Endodermal cell (in vitro differentiated cells): ENCODE measurements at regions not wholly inside any gene's neighbourhood (a gene's known extent, or its start where the extent isn't known, plus 50 kb on each side); places are given as distances from the start of the nearest gene placed in this dataset.

Source experiments
- DNase-seq: peaks from one replicate; pipeline ENCODE4 v3.0.0-alpha.2; 2017
- H3K27ac ChIP-seq: 2 replicates; pipeline ENCODE4 v1.5.1; 2013; ENCODE audit warnings: mild to moderate bottlenecking, low read depth, low read length, moderate library complexity
- H3K27me3 ChIP-seq: 2 replicates; pipeline ENCODE4 v1.6.1; 2013; ENCODE audit warnings: mild to moderate bottlenecking, low read length, moderate library complexity; ENCODE audit not compliant: insufficient read depth, control insufficient read depth, poor library complexity, severe bottlenecking
- H3K36me3 ChIP-seq: 2 replicates; pipeline ENCODE4 v1.7.0; 2013; ENCODE audit warnings: mild to moderate bottlenecking, low read length, moderate library complexity; ENCODE audit not compliant: control insufficient read depth, insufficient read depth
- H3K4me1 ChIP-seq: one replicate; pipeline ENCODE4 v1.7.0; 2013; ENCODE audit warnings: low read length; ENCODE audit not compliant: control insufficient read depth, insufficient read depth
- H3K4me3 ChIP-seq: 2 replicates; pipeline ENCODE4 v1.5.1; 2013; ENCODE audit warnings: mild to moderate bottlenecking, low read length, moderate library complexity
- H3K9ac ChIP-seq: 2 replicates; pipeline ENCODE4 v1.6.1; 2013; ENCODE audit warnings: mild to moderate bottlenecking, low read length, moderate library complexity; ENCODE audit not compliant: poor library complexity, severe bottlenecking; ENCODE audit errors: extremely low read depth
- H3K9me3 ChIP-seq: 2 replicates; pipeline ENCODE4 v1.6.1; 2013; ENCODE audit warnings: mild to moderate bottlenecking, low read length, moderate library complexity; ENCODE audit not compliant: control insufficient read depth
- H3K27ac Mint-ChIP-seq: 2 replicates; pipeline ENCODE4 v1.8.0; 2020; ENCODE audit warnings: mixed read lengths
- H3K27me3 Mint-ChIP-seq: 2 replicates; pipeline ENCODE4 v1.8.0; 2021; ENCODE audit warnings: mild to moderate bottlenecking, mixed read lengths; ENCODE audit not compliant: insufficient read depth
- H3K36me3 Mint-ChIP-seq: 2 replicates; pipeline ENCODE4 v1.8.0; 2020; ENCODE audit warnings: low read depth, mixed read lengths
- H3K4me1 Mint-ChIP-seq: 2 replicates; pipeline ENCODE4 v1.8.0; 2020; ENCODE audit warnings: mixed read lengths
- H3K4me3 Mint-ChIP-seq: 2 replicates; pipeline ENCODE4 v1.8.0; 2020; ENCODE audit warnings: mild to moderate bottlenecking, moderate library complexity, mixed read lengths
- H3K9me3 Mint-ChIP-seq: 2 replicates; pipeline ENCODE4 v1.8.0; 2020; ENCODE audit warnings: mild to moderate bottlenecking, mixed read lengths
- WGBS, 2 experiments: methylation state at CpG; one replicate each; pipeline versions ENCODE4 v1.1.5 to v1.1.7; 2013; ENCODE audit warnings: missing lambda C conversion rate in 2 of 2, mixed read lengths in 1 of 2; ENCODE audit not compliant: insufficient coverage in 1 of 2, insufficient read length in 1 of 2; 5-methylcytosine and 5-hydroxymethylcytosine counted together
- TF ChIP-seq, protein P1 (sequence below): fragments of 200-600 bp; sonication (generic); conservative IDR thresholded peaks from 2 replicates; pipeline ENCODE4 v1.5.0; 2021; ENCODE audit warnings: antibody characterized with exemption, mild to moderate bottlenecking

DNA sequence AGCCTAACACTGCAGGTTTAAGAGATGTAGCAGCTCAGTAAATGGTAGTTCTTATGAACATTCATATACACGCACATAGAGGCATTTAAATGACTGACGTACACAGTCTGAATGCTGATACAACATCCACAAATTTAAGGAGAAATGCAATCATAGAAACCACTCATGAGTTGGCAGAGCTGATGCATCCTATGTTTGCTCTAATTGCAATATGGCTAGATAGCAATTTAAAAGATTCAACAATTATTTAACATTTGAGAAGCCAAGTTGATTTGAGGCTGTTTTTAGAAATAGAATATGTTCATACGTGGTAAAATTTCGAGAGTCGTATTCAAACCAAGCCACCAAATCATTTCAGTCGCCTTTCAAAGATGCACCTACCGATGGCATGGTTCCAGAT lies 135.6 kb downstream of the PFKFB3 start:
- Mint-ChIP-seq H3K9me3 (peaks cover 11% of the 10 kb centered on the region), H3K36me3 (peaks cover 8% of the 10 kb centered on the region), H3K27ac (no peak overlapping the region), H3K4me1 (peaks cover 6% of the 10 kb centered on the region), H3K4me3 (no peak overlapping the region), H3K27me3 (no peaks in the 10 kb centered on the region)
- TF ChIP-seq, protein P1, sequence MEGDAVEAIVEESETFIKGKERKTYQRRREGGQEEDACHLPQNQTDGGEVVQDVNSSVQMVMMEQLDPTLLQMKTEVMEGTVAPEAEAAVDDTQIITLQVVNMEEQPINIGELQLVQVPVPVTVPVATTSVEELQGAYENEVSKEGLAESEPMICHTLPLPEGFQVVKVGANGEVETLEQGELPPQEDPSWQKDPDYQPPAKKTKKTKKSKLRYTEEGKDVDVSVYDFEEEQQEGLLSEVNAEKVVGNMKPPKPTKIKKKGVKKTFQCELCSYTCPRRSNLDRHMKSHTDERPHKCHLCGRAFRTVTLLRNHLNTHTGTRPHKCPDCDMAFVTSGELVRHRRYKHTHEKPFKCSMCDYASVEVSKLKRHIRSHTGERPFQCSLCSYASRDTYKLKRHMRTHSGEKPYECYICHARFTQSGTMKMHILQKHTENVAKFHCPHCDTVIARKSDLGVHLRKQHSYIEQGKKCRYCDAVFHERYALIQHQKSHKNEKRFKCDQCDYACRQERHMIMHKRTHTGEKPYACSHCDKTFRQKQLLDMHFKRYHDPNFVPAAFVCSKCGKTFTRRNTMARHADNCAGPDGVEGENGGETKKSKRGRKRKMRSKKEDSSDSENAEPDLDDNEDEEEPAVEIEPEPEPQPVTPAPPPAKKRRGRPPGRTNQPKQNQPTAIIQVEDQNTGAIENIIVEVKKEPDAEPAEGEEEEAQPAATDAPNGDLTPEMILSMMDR, result no peak
- Histone ChIP-seq H3K27me3 (no peaks in the 10 kb centered on the region), H3K4me1 (no peaks in the 10 kb centered on the region), H3K9me3 (peaks cover 8% of the 10 kb centered on the region), H3K36me3 (no peaks in the 10 kb centered on the region), H3K9ac (no peak overlapping the region), H3K4me3 (no peak overlapping the region), H3K27ac (no peak overlapping the region)
- no peak for DNase-seq
- WGBS, 2 experiments, result 88 to 93% methylated on average over 6 to 7 of the region's 7 CpGs

DNA sequence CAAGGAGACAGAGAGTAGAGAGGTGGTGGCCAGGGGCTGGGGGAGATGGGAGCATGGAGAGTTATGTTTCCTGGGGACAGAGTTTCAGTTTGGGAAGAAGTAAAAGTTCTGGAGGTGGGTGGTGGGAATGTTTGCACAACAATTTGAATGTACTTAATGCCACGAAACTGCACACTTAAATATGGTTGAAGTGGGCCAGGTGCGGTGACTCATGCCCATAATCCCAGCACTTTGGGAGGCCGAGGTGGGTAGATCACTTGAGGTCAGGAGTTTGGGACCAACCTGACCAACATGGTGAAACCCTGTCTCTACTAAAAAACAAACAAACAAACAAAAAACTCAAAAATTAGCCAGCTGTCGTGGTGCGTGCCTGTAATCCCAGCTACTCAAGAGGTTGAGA lies 137.2 kb downstream of the PFKFB3 start:
- TF ChIP-seq, protein P1, result no peak
- no peaks in the 10 kb centered on the region for H3K9me3 ChIP-seq
- Mint-ChIP-seq H3K27ac (no peak overlapping the region), H3K9me3 (no peaks in the 10 kb centered on the region), H3K27me3 (no peaks in the 10 kb centered on the region), H3K4me3 (no peak overlapping the region), H3K36me3 (no peaks in the 10 kb centered on the region), H3K4me1 (peaks cover 6% of the 10 kb centered on the region)
- no peak overlapping the region for H3K27ac ChIP-seq
- H3K27me3 ChIP-seq, result no peaks in the 10 kb centered on the region
- no peaks in the 10 kb centered on the region for H3K4me1 ChIP-seq
- H3K36me3 ChIP-seq, result no peaks in the 10 kb centered on the region
- DNase-seq, result no peak
- no peak overlapping the region for H3K4me3 ChIP-seq
- 96% methylated on average over 5 of the region's 5 CpGs for WGBS, 2 experiments
- no peak overlapping the region for H3K9ac ChIP-seq

DNA sequence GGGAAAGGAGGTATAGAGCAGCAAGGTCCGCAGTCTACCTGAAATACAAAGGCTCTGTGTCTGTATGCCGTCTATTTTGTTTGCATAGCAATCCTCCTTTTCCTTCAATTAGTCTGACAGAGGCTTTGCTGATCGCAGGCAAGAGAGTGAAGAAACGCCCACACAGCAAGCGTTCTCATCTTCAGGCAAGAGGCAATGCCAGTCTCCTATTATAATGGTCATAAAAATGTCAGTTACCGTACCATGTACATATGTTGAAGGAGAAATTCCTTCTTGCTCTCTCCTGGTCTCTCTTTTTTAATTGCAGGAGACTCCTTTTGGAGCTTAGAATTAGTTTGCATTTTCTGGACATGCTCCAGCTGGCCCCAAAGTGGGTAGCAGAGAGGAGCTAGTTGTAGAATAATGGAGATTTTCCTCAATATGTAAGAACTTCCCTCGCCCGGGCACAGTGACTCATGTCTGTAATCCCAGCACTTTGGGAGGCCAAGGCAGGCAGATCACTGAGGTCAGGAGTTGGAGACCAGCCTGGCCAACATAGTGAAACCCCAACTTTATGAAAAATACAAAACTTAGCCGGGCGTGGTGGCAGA lies 139.5 kb downstream of the PFKFB3 start:
- TF ChIP-seq, protein P1, result no peak
- H3K36me3 Mint-ChIP-seq, result no peaks in the 10 kb centered on the region
- no peak overlapping the region for H3K27ac Mint-ChIP-seq
- WGBS, 2 experiments, result 84 to 87% methylated on average over 8 to 10 of the region's 10 CpGs
- H3K27ac ChIP-seq, result no peak overlapping the region
- H3K9me3 Mint-ChIP-seq, result no peaks in the 10 kb centered on the region
- H3K9ac ChIP-seq, result no peak overlapping the region
- no peaks in the 10 kb centered on the region for H3K27me3 ChIP-seq
- H3K4me1 Mint-ChIP-seq, result peaks cover 4% of the 10 kb centered on the region
- H3K36me3 ChIP-seq, result no peaks in the 10 kb centered on the region
- no peak for DNase-seq
- H3K4me1 ChIP-seq, result no peaks in the 10 kb centered on the region
- no peaks in the 10 kb centered on the region for H3K9me3 ChIP-seq
- H3K4me3 ChIP-seq, result no peak overlapping the region
- H3K27me3 Mint-ChIP-seq, result no peaks in the 10 kb centered on the region
- H3K4me3 Mint-ChIP-seq, result no peak overlapping the region
